Thoracic aorta (tissue), 2 donors: ENCODE measurements at regions not wholly inside any gene's neighbourhood (a gene's known extent, or its start where the extent isn't known, plus 50 kb on each side); places are given as distances from the start of the nearest gene placed in this dataset.

Experiments used
- ATAC-seq: fragments of 150-250 bp; one replicate; pipeline ENCODE4 v1.8.0; 2017; ENCODE audit warnings: low read depth; ENCODE audit not compliant: insufficient number of reproducible peaks, low FRiP score
- DNase-seq: peaks from one replicate; pipeline ENCODE4 v3.0.0-alpha.2; 2020; ENCODE audit warnings: low spot score
- H3K27ac ChIP-seq, 2 donors: fragments of 200-600 bp; sonication (generic); 1 replicate in 1 of 2; 2 replicates in 1 of 2; pipeline ENCODE4 v1.5.1; 2016; ENCODE audit warnings: mild to moderate bottlenecking in 2 of 2, moderate library complexity in 2 of 2
- H3K27me3 ChIP-seq: fragments of 200-600 bp; sonication (generic); replicated peaks from 2 replicates; pipeline ENCODE4 v1.6.0; 2016; ENCODE audit warnings: mild to moderate bottlenecking; ENCODE audit not compliant: insufficient read depth
- H3K36me3 ChIP-seq: fragments of 200-600 bp; sonication (generic); one replicate; pipeline ENCODE4 v1.5.1; 2016
- H3K4me1 ChIP-seq, 2 donors: fragments of 200-600 bp; sonication (generic); 1 replicate in 1 of 2; 2 replicates in 1 of 2; pipeline versions ENCODE4 v1.5.1 to v1.6.0; 2016; ENCODE audit warnings: low read depth in 2 of 2, mild to moderate bottlenecking in 1 of 2; ENCODE audit not compliant: control insufficient read depth in 1 of 2
- H3K4me3 ChIP-seq: fragments of 200-600 bp; sonication (generic); 2 replicates; pipeline ENCODE4 v1.5.1; 2016; ENCODE audit warnings: mild to moderate bottlenecking
- H3K9me3 ChIP-seq: fragments of 200-600 bp; sonication (generic); 2 replicates; pipeline ENCODE4 v1.5.1; 2016
- CTCF ChIP-seq: fragments of 200-600 bp; sonication (generic); IDR thresholded peaks from one replicate; pipeline ENCODE4 v1.5.1; 2019; ENCODE audit warnings: antibody characterized with exemption

GRCh38 chr15:62712455-62712839 lies 330.1 kb upstream of the TPM1 start:
- no peak for DNase-seq
- no peaks in the 10 kb centered on the region for H3K9me3 ChIP-seq
- no peaks in the 10 kb centered on the region for H3K4me1 ChIP-seq
- no peaks in the 10 kb centered on the region for H3K27me3 ChIP-seq
- no peak overlapping the region for H3K27ac ChIP-seq
- H3K4me3 ChIP-seq = no peak overlapping the region
- no peak for ATAC-seq
- peaks cover 37% of the 10 kb centered on the region for H3K36me3 ChIP-seq
- TF ChIP-seq CTCF = no peak

- ATAC-seq (no peak), DNase-seq (no peak)
- no peaks in the 10 kb centered on the region for H3K9me3 ChIP-seq
- no peak for TF ChIP-seq CTCF
- no peaks in the 10 kb centered on the region for H3K27me3 ChIP-seq
- peaks cover 43% of the 10 kb centered on the region for H3K36me3 ChIP-seq
- H3K4me1 ChIP-seq = peaks cover 0 to 19% of the 10 kb centered on the region in 2 donors
- H3K27ac ChIP-seq = no peak overlapping the region
- H3K4me3 ChIP-seq = no peak overlapping the region
These were observed 326.6 kb upstream of the TPM1 start for GRCh38 chr15:62715946-62716345.

- Histone ChIP-seq H3K9me3 (no peaks in the 10 kb centered on the region), H3K4me1 (peaks cover 0 to 19% of the 10 kb centered on the region in 2 donors), H3K27ac (no peak overlapping the region), H3K4me3 (no peak overlapping the region), H3K36me3 (peaks cover 37% of the 10 kb centered on the region), H3K27me3 (no peaks in the 10 kb centered on the region)
- no peak for ATAC-seq
- no peak for DNase-seq
- TF ChIP-seq CTCF = no peak
These were observed 325.1 kb upstream of the TPM1 start for GRCh38 chr15:62717496-62717895.

GRCh38 chr15:62719316-62719715 lies 323.2 kb upstream of the TPM1 start:
- ATAC-seq (no peak), DNase-seq (no peak)
- H3K4me1 ChIP-seq = peaks cover 0 to 19% of the 10 kb centered on the region in 2 donors
- peak overlapping the region; percentile 44 to 60 for H3K27ac ChIP-seq
- peaks cover 34% of the 10 kb centered on the region for H3K36me3 ChIP-seq
- TF ChIP-seq CTCF = no peak
- H3K9me3 ChIP-seq = no peaks in the 10 kb centered on the region
- no peaks in the 10 kb centered on the region for H3K27me3 ChIP-seq
- no peak overlapping the region for H3K4me3 ChIP-seq

- no peak overlapping the region for H3K27ac ChIP-seq
- no peak for TF ChIP-seq CTCF
- DNase-seq (no peak), ATAC-seq (no peak)
- no peaks in the 10 kb centered on the region for H3K9me3 ChIP-seq
- no peaks in the 10 kb centered on the region for H3K27me3 ChIP-seq
- H3K4me3 ChIP-seq = no peak overlapping the region
- peaks cover 0 to 19% of the 10 kb centered on the region in 2 donors for H3K4me1 ChIP-seq
- peaks cover 41% of the 10 kb centered on the region for H3K36me3 ChIP-seq
These were observed 320.3 kb upstream of the TPM1 start for GRCh38 chr15:62722237-62722636.
